ENCODE measurements at regions not wholly inside any gene's neighbourhood (a gene's known extent, or its start where the extent isn't known, plus 50 kb on each side); places are given as distances from the start of the nearest gene placed in this dataset.

DNA sequence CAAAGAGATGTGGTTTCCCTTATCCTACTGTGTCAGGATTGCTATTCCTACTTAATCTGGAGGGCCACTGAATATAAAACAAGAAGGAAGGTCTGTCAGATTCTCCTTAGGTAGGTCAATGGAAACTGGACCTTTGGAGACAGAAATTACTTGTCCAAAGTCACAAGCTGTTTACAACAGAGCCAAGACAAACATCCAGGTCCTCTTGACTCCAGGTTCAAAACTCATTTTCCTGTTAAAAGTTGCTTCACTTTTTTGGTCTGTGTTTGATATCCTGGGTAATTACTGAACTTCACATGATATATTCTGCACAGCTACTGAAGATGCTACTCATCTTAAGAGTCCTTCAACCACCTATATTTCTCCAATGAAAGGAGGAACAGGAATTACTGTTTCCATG is 81.2 kb upstream of the ARHGAP32 start:
- H3K36me3 ChIP-seq, result no peaks in the 10 kb centered on the region
- H3K27ac ChIP-seq, result no peak overlapping the region
- no peak overlapping the region for H3K4me3 ChIP-seq
- TF ChIP-seq, protein P1, sequence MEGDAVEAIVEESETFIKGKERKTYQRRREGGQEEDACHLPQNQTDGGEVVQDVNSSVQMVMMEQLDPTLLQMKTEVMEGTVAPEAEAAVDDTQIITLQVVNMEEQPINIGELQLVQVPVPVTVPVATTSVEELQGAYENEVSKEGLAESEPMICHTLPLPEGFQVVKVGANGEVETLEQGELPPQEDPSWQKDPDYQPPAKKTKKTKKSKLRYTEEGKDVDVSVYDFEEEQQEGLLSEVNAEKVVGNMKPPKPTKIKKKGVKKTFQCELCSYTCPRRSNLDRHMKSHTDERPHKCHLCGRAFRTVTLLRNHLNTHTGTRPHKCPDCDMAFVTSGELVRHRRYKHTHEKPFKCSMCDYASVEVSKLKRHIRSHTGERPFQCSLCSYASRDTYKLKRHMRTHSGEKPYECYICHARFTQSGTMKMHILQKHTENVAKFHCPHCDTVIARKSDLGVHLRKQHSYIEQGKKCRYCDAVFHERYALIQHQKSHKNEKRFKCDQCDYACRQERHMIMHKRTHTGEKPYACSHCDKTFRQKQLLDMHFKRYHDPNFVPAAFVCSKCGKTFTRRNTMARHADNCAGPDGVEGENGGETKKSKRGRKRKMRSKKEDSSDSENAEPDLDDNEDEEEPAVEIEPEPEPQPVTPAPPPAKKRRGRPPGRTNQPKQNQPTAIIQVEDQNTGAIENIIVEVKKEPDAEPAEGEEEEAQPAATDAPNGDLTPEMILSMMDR (IDR thresholded peaks at IDR 0.05), result no peak
- no peak for TF ChIP-seq EP300 (IDR thresholded peaks at IDR 0.05)
- TF ChIP-seq POLR2A (IDR thresholded peaks at IDR 0.05), result no peak
- H3K27me3 ChIP-seq, result no peaks in the 10 kb centered on the region
- no peaks in the 10 kb centered on the region for H3K9me3 ChIP-seq
- DNase-seq (ENCODE audit: low spot score in 2 of 2), result no peak
- H3K4me1 ChIP-seq, result peaks cover 0 to 51% (median 13%) of the 10 kb centered on the region in 4 donors

DNA sequence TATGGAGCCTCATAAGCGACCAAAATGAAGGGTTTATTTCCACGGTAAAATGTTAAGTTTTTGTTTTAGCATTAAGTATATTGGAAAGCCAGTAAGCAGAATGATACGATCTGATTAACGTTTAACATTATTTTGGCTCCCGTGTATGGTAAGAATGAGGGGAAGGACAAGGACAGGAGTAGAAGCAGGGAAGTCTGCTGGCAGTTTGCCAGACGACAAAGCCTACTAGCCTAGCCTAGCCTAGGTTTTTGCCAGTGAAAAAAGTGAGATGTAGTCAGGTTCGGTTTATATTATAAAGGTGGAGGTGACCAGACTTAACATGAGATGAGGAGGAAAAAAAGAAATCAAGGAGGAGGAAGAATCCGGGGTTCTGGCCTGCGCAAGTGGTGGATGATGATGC is 78.9 kb upstream of the ARHGAP32 start:
- Histone ChIP-seq H3K9me3 (no peaks in the 10 kb centered on the region), H3K36me3 (no peaks in the 10 kb centered on the region), H3K4me3 (no peak overlapping the region), H3K27me3 (no peaks in the 10 kb centered on the region), H3K4me1 (peaks cover 0 to 28% (median 10%) of the 10 kb centered on the region in 4 donors), H3K27ac (no peak overlapping the region)
- no peak for DNase-seq (ENCODE audit: low spot score in 2 of 2)
- WGBS, 2 donors, result 91 to 93% methylated on average over 9 of the region's 9 CpGs
- TF ChIP-seq, protein P1 (IDR thresholded peaks at IDR 0.05), result no peak

DNA sequence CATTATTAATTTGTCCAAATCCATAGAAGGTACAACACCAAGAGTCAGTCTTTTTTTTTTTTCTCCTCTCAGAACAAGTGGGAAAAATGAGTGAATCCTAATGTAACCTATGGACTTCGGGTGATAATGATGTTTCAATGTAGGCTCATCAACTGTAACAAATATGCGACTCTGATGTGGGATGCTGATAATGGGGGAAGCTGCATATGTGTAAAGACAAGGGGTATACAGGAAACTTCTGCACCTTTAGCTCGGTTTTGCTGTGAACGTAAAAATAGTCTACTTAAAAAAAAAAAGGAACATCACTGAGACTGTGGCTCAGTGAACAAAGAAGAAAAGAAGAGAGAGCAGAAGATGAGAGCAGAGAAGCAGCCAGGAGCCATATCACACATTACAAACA is 78.3 kb upstream of the ARHGAP32 start:
- Histone ChIP-seq H3K36me3 (no peaks in the 10 kb centered on the region), H3K4me1 (peaks cover 0 to 23% (median 5%) of the 10 kb centered on the region in 4 donors), H3K9me3 (no peaks in the 10 kb centered on the region), H3K27ac (no peak overlapping the region), H3K4me3 (no peak overlapping the region), H3K27me3 (no peaks in the 10 kb centered on the region)
- TF ChIP-seq EP300 (IDR thresholded peaks at IDR 0.05), result no peak
- TF ChIP-seq POLR2A (IDR thresholded peaks at IDR 0.05), result no peak
- TF ChIP-seq, protein P1 (IDR thresholded peaks at IDR 0.05), result no peak
- 83 to 85% methylated on average over 4 of the region's 4 CpGs for WGBS, 2 donors
- DNase-seq (ENCODE audit: low spot score in 2 of 2), result no peak

DNA sequence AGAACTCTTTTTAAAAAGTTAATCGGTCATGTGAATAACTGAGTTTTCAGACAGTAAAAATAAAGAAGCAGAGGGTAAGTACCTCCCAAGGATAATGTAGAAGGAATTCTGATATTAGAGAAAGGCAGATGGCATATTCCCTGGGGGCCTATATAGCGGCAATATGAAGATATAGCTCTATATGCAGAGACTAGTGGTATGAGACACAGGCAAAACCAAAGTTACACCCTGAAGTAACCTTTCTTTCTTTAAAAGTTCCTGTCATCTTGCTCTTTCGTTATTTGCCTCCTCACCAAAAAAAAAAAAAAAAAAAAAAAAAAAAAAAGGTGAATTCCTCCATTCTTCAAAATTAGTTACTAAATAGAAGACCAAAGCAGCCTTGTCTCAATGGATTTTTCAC is 76.2 kb upstream of the ARHGAP32 start:
- H3K36me3 ChIP-seq, result no peaks in the 10 kb centered on the region
- DNase-seq (ENCODE audit: low spot score in 2 of 2), result no peak
- H3K9me3 ChIP-seq, result no peaks in the 10 kb centered on the region
- no peak overlapping the region for H3K4me3 ChIP-seq
- peaks cover 0 to 2% (median 0%) of the 10 kb centered on the region in 4 donors for H3K4me1 ChIP-seq
- 76 to 77% methylated on average over 3 of the region's 3 CpGs for WGBS, 2 donors
- H3K27ac ChIP-seq, result no peak overlapping the region
- TF ChIP-seq POLR2A (IDR thresholded peaks at IDR 0.05) (no peak), EP300 (IDR thresholded peaks at IDR 0.05) (no peak)
- TF ChIP-seq, protein P1 (IDR thresholded peaks at IDR 0.05), result no peak
- no peaks in the 10 kb centered on the region for H3K27me3 ChIP-seq

DNA sequence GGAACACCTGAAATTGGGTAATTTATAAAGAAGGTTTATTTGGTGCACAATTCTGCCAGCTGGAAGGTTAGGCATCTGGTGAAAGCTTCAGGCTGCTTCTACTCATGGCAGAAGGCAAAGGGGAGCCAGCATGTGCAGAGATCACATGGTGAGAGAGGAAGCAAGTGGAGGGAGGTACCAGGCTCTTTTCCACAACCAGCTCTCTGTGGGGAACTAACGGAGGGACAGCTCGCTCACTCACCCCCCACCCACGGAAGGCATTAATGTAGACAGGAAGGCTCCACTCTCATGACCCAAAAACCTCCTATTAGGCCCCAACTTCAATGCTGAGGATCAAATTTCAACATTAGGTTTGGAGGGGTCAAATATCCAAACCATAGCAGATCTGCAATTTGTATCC is 75.6 kb upstream of the ARHGAP32 start:
- DNase-seq (ENCODE audit: low spot score in 2 of 2), result no peak
- Histone ChIP-seq H3K4me3 (no peak overlapping the region), H3K9me3 (no peaks in the 10 kb centered on the region), H3K27me3 (no peaks in the 10 kb centered on the region), H3K27ac (no peak overlapping the region), H3K36me3 (no peaks in the 10 kb centered on the region), H3K4me1 (no peaks in the 10 kb centered on the region)
- WGBS, 2 donors, result 51 to 57% methylated on average over 3 of the region's 3 CpGs
- TF ChIP-seq, protein P1 (IDR thresholded peaks at IDR 0.05), result no peak
- TF ChIP-seq EP300 (IDR thresholded peaks at IDR 0.05) (no peak), POLR2A (IDR thresholded peaks at IDR 0.05) (no peak)
